Astrocyte (in vitro differentiated cells and primary cell): ENCODE measurements at regions not wholly inside any gene's neighbourhood (a gene's known extent, or its start where the extent isn't known, plus 50 kb on each side); places are given as distances from the start of the nearest gene placed in this dataset.

Source experiments
- CTCF ChIP-seq: IDR thresholded peaks from 2 replicates; pipeline ENCODE4 v1.5.1; 2011; ENCODE audit warnings: low read depth, mild to moderate bottlenecking, inconsistent platforms, low read length, moderate library complexity; ENCODE audit not compliant: insufficient read depth
- EZH2 ChIP-seq: IDR thresholded peaks from 2 replicates; pipeline ENCODE4 v1.6.1; 2012; ENCODE audit warnings: mild to moderate bottlenecking, low read length, inconsistent platforms; ENCODE audit not compliant: insufficient read depth

GRCh38 chr5:168007286-168007685, 284.2 kb upstream of the WWC1 start:
- no peak for TF ChIP-seq CTCF
- TF ChIP-seq EZH2: no peak
